Kidney (tissue), 13 donors: ENCODE measurements at regions not wholly inside any gene's neighbourhood (a gene's known extent, or its start where the extent isn't known, plus 50 kb on each side); places are given as distances from the start of the nearest gene placed in this dataset.

ENCODE experiments used
- DNase-seq, 5 donors: peaks; one replicate each; pipeline ENCODE4 v3.0.0-alpha.2; 2013 to 2020
- FAIRE-seq: peaks from 2 replicates; lab custom pipeline; 2012; peaks lifted over from hg19 to GRCh38; lab: Jason Lieb, UNC
- H3K27ac ChIP-seq, 2 donors: one replicate each; pipeline ENCODE4 v1.7.0; 2013; ENCODE audit warnings: low read depth in 2 of 2, low read length in 2 of 2, inconsistent platforms in 1 of 2
- H3K27me3 ChIP-seq: one replicate; pipeline ENCODE4 v1.7.1; 2013; ENCODE audit warnings: low read length, inconsistent platforms; ENCODE audit not compliant: control insufficient read depth, insufficient read depth
- H3K36me3 ChIP-seq, 3 donors: one replicate each; pipeline versions ENCODE4 v1.7.0 to v1.7.1; 2013; ENCODE audit warnings: low read length in 3 of 3, control low read depth in 1 of 3, inconsistent platforms in 1 of 3; ENCODE audit not compliant: insufficient read depth in 3 of 3, control insufficient read depth in 2 of 3
- H3K4me1 ChIP-seq, 3 donors: one replicate each; pipeline versions ENCODE4 v1.7.0 to v1.7.1; 2013; ENCODE audit warnings: low read length in 3 of 3, inconsistent platforms in 1 of 3, low read depth in 1 of 3; ENCODE audit not compliant: control insufficient read depth in 2 of 3, insufficient read depth in 2 of 3
- H3K4me3 ChIP-seq, 3 donors: one replicate each; pipeline versions ENCODE4 v1.7.0 to v1.8.1; 2013; ENCODE audit warnings: low read length in 3 of 3, control low read depth in 1 of 3, inconsistent platforms in 1 of 3
- H3K9ac ChIP-seq, 3 donors: one replicate each; pipeline versions ENCODE4 v1.7.0 to v1.7.1; 2013; ENCODE audit warnings: low read length in 3 of 3, control low read depth in 1 of 3, inconsistent platforms in 1 of 3
- H3K9me3 ChIP-seq, 3 donors: one replicate each; pipeline versions ENCODE4 v1.7.0 to v1.7.1; 2013; ENCODE audit warnings: low read length in 3 of 3, control low read depth in 1 of 3, inconsistent platforms in 1 of 3; ENCODE audit not compliant: control insufficient read depth in 2 of 3, insufficient read depth in 1 of 3
- CTCF ChIP-seq: IDR thresholded peaks from 3 replicates; pipeline ENCODE4 v1.5.1; 2012; ENCODE audit warnings: mild to moderate bottlenecking, moderate library complexity, borderline replicate concordance; ENCODE audit not compliant: insufficient read depth; ENCODE audit errors: extremely low read depth
- intact Hi-C: fragments of 100-400 bp; cut with DNase I; formaldehyde crosslinking; loops from one replicate; pipeline ENCODE4 v1.11.1; 2022
- donor health status: control.
- donor health status: control.
- donor health status: control.
- donor health status: control.
- donor health status: control.
- donor health status: DM: yes; HTN: yes; CAD: no.
- donor health status: Normal renal cell carcinoma (clear cell type).

GRCh38 chr6:114600381-114600780 is 257.6 kb upstream of the HS3ST5 start:
- Histone ChIP-seq H3K4me1 (no peaks in the 10 kb centered on the region), H3K4me3 (no peak overlapping the region), H3K9me3 (no peaks in the 10 kb centered on the region), H3K36me3 (no peaks in the 10 kb centered on the region), H3K27ac (no peak overlapping the region), H3K9ac (no peak overlapping the region), H3K27me3 (no peaks in the 10 kb centered on the region)
- intact Hi-C loops: no loop called here
- FAIRE-seq (no peak), DNase-seq (no peak)
- no peak for TF ChIP-seq CTCF

GRCh38 chr6:114595591-114595990 is 252.8 kb upstream of the HS3ST5 start:
- DNase-seq: no peak
- Histone ChIP-seq H3K36me3 (no peaks in the 10 kb centered on the region), H3K9ac (no peak overlapping the region), H3K27me3 (no peaks in the 10 kb centered on the region), H3K9me3 (no peaks in the 10 kb centered on the region), H3K4me1 (no peaks in the 10 kb centered on the region), H3K27ac (no peak overlapping the region), H3K4me3 (no peak overlapping the region)
- intact Hi-C loops: no loop called here
- no peak for FAIRE-seq
- TF ChIP-seq CTCF: no peak

- no peak for TF ChIP-seq CTCF
- DNase-seq: no peak
- no peak for FAIRE-seq
- H3K27me3 ChIP-seq: no peaks in the 10 kb centered on the region
- H3K9me3 ChIP-seq: no peaks in the 10 kb centered on the region
- no peak overlapping the region for H3K9ac ChIP-seq
- intact Hi-C loops: no loop called here
- H3K4me1 ChIP-seq: no peaks in the 10 kb centered on the region
- no peak overlapping the region for H3K27ac ChIP-seq
- H3K36me3 ChIP-seq: no peaks in the 10 kb centered on the region
- no peak overlapping the region for H3K4me3 ChIP-seq
These were observed 252.4 kb upstream of the HS3ST5 start for GRCh38 chr6:114595186-114595585.

- Histone ChIP-seq H3K36me3 (no peaks in the 10 kb centered on the region), H3K4me1 (no peaks in the 10 kb centered on the region), H3K4me3 (no peak overlapping the region), H3K27me3 (no peaks in the 10 kb centered on the region), H3K9me3 (no peaks in the 10 kb centered on the region), H3K9ac (no peak overlapping the region), H3K27ac (no peak overlapping the region)
- intact Hi-C loops: no loop called here
- no peak for DNase-seq
- FAIRE-seq: no peak
- TF ChIP-seq CTCF: no peak
These were observed 249.7 kb upstream of the HS3ST5 start for GRCh38 chr6:114592506-114592905.
